H9 (cell line): ENCODE measurements at regions not wholly inside any gene's neighbourhood (a gene's known extent, or its start where the extent isn't known, plus 50 kb on each side); places are given as distances from the start of the nearest gene placed in this dataset.

Experiments
- DNase-seq: peaks from one replicate; pipeline ENCODE4 v3.0.0-alpha.2; 2017
- H2AFZ ChIP-seq: one replicate; pipeline ENCODE4 v1.6.1; 2013; ENCODE audit warnings: mild to moderate bottlenecking, low read length, control low read depth, moderate library complexity
- H2AK5ac ChIP-seq: 2 replicates; pipeline ENCODE4 v1.6.1; 2013; ENCODE audit warnings: low read length, control low read depth, mixed read lengths; ENCODE audit not compliant: insufficient read length
- H2BK120ac ChIP-seq: one replicate; pipeline ENCODE4 v1.6.1; 2013; ENCODE audit warnings: low read depth, mild to moderate bottlenecking, low read length, control low read depth, inconsistent platforms; ENCODE audit not compliant: poor library complexity, severe bottlenecking
- H2BK12ac ChIP-seq: 2 replicates; pipeline ENCODE4 v1.6.1; 2013; ENCODE audit warnings: low read length, control low read depth, mixed read lengths, low read depth; ENCODE audit not compliant: insufficient read length
- H2BK15ac ChIP-seq: 2 replicates; pipeline ENCODE4 v1.6.1; 2013; ENCODE audit warnings: low read depth, low read length, control low read depth
- H2BK20ac ChIP-seq: one replicate; pipeline ENCODE4 v1.6.1; 2013; ENCODE audit warnings: low read depth, mild to moderate bottlenecking, low read length, control low read depth, inconsistent platforms; ENCODE audit not compliant: poor library complexity, severe bottlenecking
- H2BK5ac ChIP-seq: 2 replicates; pipeline ENCODE4 v1.6.1; 2013; ENCODE audit warnings: low read length, control low read depth, mixed read lengths; ENCODE audit not compliant: insufficient read length
- H3K14ac ChIP-seq: 2 replicates; pipeline ENCODE4 v1.6.1; 2013; ENCODE audit warnings: low read length, control low read depth; ENCODE audit not compliant: insufficient read depth
- H3K18ac ChIP-seq: 2 replicates; pipeline ENCODE4 v1.6.1; 2013; ENCODE audit warnings: low read depth, mild to moderate bottlenecking, mixed read lengths, low read length, control low read depth; ENCODE audit not compliant: insufficient read length
- H3K23ac ChIP-seq: 2 replicates; pipeline ENCODE4 v1.6.1; 2013; ENCODE audit warnings: low read length, control low read depth, mixed read lengths, low read depth; ENCODE audit not compliant: insufficient read length
- H3K23me2 ChIP-seq: 2 replicates; pipeline ENCODE4 v1.6.1; 2013; ENCODE audit warnings: low read depth, mild to moderate bottlenecking, mixed read lengths, low read length, control low read depth; ENCODE audit not compliant: insufficient read length, poor library complexity, severe bottlenecking
- H3K27ac ChIP-seq: 2 replicates; pipeline ENCODE4 v1.5.1; 2013; ENCODE audit warnings: low read length, control low read depth, mixed read lengths, low read depth; ENCODE audit not compliant: insufficient read length
- H3K27me3 ChIP-seq: 2 replicates; pipeline ENCODE4 v1.6.1; 2013; ENCODE audit warnings: low read length, control low read depth, inconsistent platforms; ENCODE audit not compliant: insufficient read depth
- H3K4ac ChIP-seq: 2 replicates; pipeline ENCODE4 v1.6.1; 2013; ENCODE audit warnings: low read depth, mild to moderate bottlenecking, control low read depth, inconsistent platforms, low read length, moderate library complexity
- H3K4me1 ChIP-seq: 2 replicates; pipeline ENCODE4 v1.6.1; 2013; ENCODE audit warnings: low read length, control low read depth, inconsistent platforms; ENCODE audit not compliant: insufficient read depth
- H3K4me2 ChIP-seq: 2 replicates; pipeline ENCODE4 v1.6.1; 2013; ENCODE audit warnings: low read length, control low read depth, mixed read lengths; ENCODE audit not compliant: insufficient read length, insufficient read depth
- H3K56ac ChIP-seq: 2 replicates; pipeline ENCODE4 v1.6.1; 2013; ENCODE audit warnings: low read depth, mild to moderate bottlenecking, mixed read lengths, low read length, control low read depth; ENCODE audit not compliant: insufficient read length
- H3K79me1 ChIP-seq: 2 replicates; pipeline ENCODE4 v1.6.1; 2013; ENCODE audit warnings: low read depth, mild to moderate bottlenecking, moderate library complexity, low read length, control low read depth, inconsistent platforms; ENCODE audit not compliant: insufficient read depth, poor library complexity, severe bottlenecking
- H3K79me2 ChIP-seq: 2 replicates; pipeline ENCODE4 v1.6.1; 2013; ENCODE audit warnings: low read length, control low read depth, inconsistent platforms; ENCODE audit not compliant: insufficient read depth
- H3K9ac ChIP-seq: 2 replicates; pipeline ENCODE4 v1.6.1; 2013; ENCODE audit warnings: low read length, control low read depth, mixed read lengths; ENCODE audit not compliant: insufficient read length; ENCODE audit errors: extremely low read depth
- H3K9me3 ChIP-seq: one replicate; pipeline ENCODE4 v1.6.1; 2013; ENCODE audit warnings: low read depth, low read length, inconsistent platforms; ENCODE audit not compliant: control insufficient read depth
- H3T11ph ChIP-seq: one replicate; pipeline ENCODE4 v1.6.1; 2013; ENCODE audit warnings: mild to moderate bottlenecking, low read length, control low read depth, inconsistent platforms
- H4K20me1 ChIP-seq: one replicate; pipeline ENCODE4 v1.6.1; 2013; ENCODE audit not compliant: control insufficient read depth, insufficient read length, insufficient read depth
- H4K5ac ChIP-seq: 2 replicates; pipeline ENCODE4 v1.6.1; 2013; ENCODE audit warnings: low read depth, mild to moderate bottlenecking, mixed read lengths, low read length, control low read depth; ENCODE audit not compliant: insufficient read length
- H4K8ac ChIP-seq: replicated peaks from 2 replicates; pipeline ENCODE4 v1.6.1; 2013; ENCODE audit warnings: low read length, control low read depth, mixed read lengths, low read depth; ENCODE audit not compliant: insufficient read length
- H4K91ac ChIP-seq: 2 replicates; pipeline ENCODE4 v1.6.1; 2013; ENCODE audit warnings: low read depth, mild to moderate bottlenecking, moderate library complexity, mixed read lengths, low read length, control low read depth; ENCODE audit not compliant: insufficient read length
- H3K27ac Mint-ChIP-seq, 3 experiments: 2 replicates in 2 of 3; 3 replicates in 1 of 3; pipeline ENCODE4 v1.8.0; 2020 to 2021; ENCODE audit warnings: mixed read lengths in 3 of 3, mild to moderate bottlenecking in 1 of 3, moderate library complexity in 1 of 3
- H3K27me3 Mint-ChIP-seq: 2 replicates; pipeline ENCODE4 v1.8.0; 2021; ENCODE audit warnings: low read depth, mild to moderate bottlenecking, moderate library complexity, mixed read lengths
- H3K36me3 Mint-ChIP-seq, 3 experiments: 2 replicates in 2 of 3; 3 replicates in 1 of 3; pipeline ENCODE4 v1.8.0; 2020 to 2021; ENCODE audit warnings: low read depth in 3 of 3, mixed read lengths in 3 of 3; ENCODE audit not compliant: insufficient read depth in 1 of 3
- H3K4me1 Mint-ChIP-seq, 2 experiments: 2 replicates each; pipeline ENCODE4 v1.8.0; 2020; ENCODE audit warnings: mixed read lengths in 2 of 2
- H3K4me3 Mint-ChIP-seq, 2 experiments: 2 replicates in 1 of 2; 3 replicates in 1 of 2; pipeline ENCODE4 v1.8.0; 2020 to 2021; ENCODE audit warnings: mild to moderate bottlenecking in 2 of 2, mixed read lengths in 2 of 2, moderate library complexity in 1 of 2
- H3K9me3 Mint-ChIP-seq, 2 experiments: 2 replicates in 1 of 2; 3 replicates in 1 of 2; pipeline ENCODE4 v1.8.0; 2020; ENCODE audit warnings: mild to moderate bottlenecking in 2 of 2, mixed read lengths in 2 of 2, moderate library complexity in 1 of 2
- CTCF ChIP-seq: fragments of 200-600 bp; sonication (generic); conservative IDR thresholded peaks from 3 replicates; pipeline ENCODE4 v1.8.0; 2021; ENCODE audit warnings: antibody characterized with exemption, mild to moderate bottlenecking
- WGBS: extraction: QIAGEN DNeasy Blood & Tissue Kit; methylation state at CpG from one replicate; pipeline ENCODE4 v1.1.7; 2013; ENCODE audit warnings: missing lambda C conversion rate, low lambda C conversion rate, mixed read lengths; ENCODE audit not compliant: insufficient read length; ENCODE audit errors: extremely low coverage; 5-methylcytosine and 5-hydroxymethylcytosine counted together

GRCh38 chr1:212190169-212190568 is 95.0 kb upstream of the PPP2R5A start:
- H3K27me3 ChIP-seq: no peaks in the 10 kb centered on the region
- no peak overlapping the region for H2BK20ac ChIP-seq
- H3K9me3 ChIP-seq: no peaks in the 10 kb centered on the region
- no peaks in the 10 kb centered on the region for H4K20me1 ChIP-seq
- TF ChIP-seq CTCF: no peak
- H4K8ac ChIP-seq: no peak overlapping the region
- no peak overlapping the region for H3K4ac ChIP-seq
- peaks cover 0 to 4% (median 0%) of the 10 kb centered on the region in 3 experiments; a peak in 2 of 7 replicates for H3K36me3 Mint-ChIP-seq
- no peak overlapping the region for H3K18ac ChIP-seq
- H2BK12ac ChIP-seq: no peak overlapping the region
- H3K79me2 ChIP-seq: no peaks in the 10 kb centered on the region
- H3K23me2 ChIP-seq: no peaks in the 10 kb centered on the region
- peak overlapping the region in 1 of 3 experiments; percentile 20; a peak in 1 of 7 replicates for H3K27ac Mint-ChIP-seq
- peak; percentile 36 for DNase-seq
- no peak overlapping the region for H3K27ac ChIP-seq
- H4K5ac ChIP-seq: no peak overlapping the region
- H3K4me2 ChIP-seq: no peak overlapping the region
- no peak overlapping the region for H4K91ac ChIP-seq
- H2BK15ac ChIP-seq: no peak overlapping the region
- H3K27me3 Mint-ChIP-seq: no peaks in the 10 kb centered on the region
- H3K4me1 Mint-ChIP-seq: no peaks in the 10 kb centered on the region
- no peaks in the 10 kb centered on the region for H3K4me1 ChIP-seq
- H3K9ac ChIP-seq: no peak overlapping the region
- H3K56ac ChIP-seq: no peak overlapping the region
- H3K79me1 ChIP-seq: no peaks in the 10 kb centered on the region
- no peak overlapping the region for H2AK5ac ChIP-seq
- peaks cover 4 to 6% of the 10 kb centered on the region in 2 experiments; a peak in 1 of 5 replicates for H3K9me3 Mint-ChIP-seq
- H3T11ph ChIP-seq: no peak overlapping the region
- H3K4me3 Mint-ChIP-seq: no peak overlapping the region
- no peak overlapping the region for H3K14ac ChIP-seq
- no peak overlapping the region for H2BK120ac ChIP-seq
- H2BK5ac ChIP-seq: no peak overlapping the region
- no peak overlapping the region for H2AFZ ChIP-seq
- no peak overlapping the region for H3K23ac ChIP-seq
- no CpG with 5 or more reads among the region's 17 CpGs for WGBS
